GM12865 (cell line): ENCODE measurements at regions not wholly inside any gene's neighbourhood (a gene's known extent, or its start where the extent isn't known, plus 50 kb on each side); places are given as distances from the start of the nearest gene placed in this dataset.

Source experiments
- DNase-seq: peaks from one replicate; pipeline ENCODE4 v3.0.0; 2010; ENCODE audit warnings: low read depth
- H3K4me3 ChIP-seq: 2 replicates; pipeline ENCODE4 v1.5.1; 2011; ENCODE audit warnings: mild to moderate bottlenecking, low read depth, low read length, control low read depth
- TF ChIP-seq, protein P1 (sequence below): IDR thresholded peaks from 2 replicates; pipeline ENCODE4 v1.5.1; 2011; ENCODE audit warnings: low read length, control low read depth, low read depth, inconsistent platforms; ENCODE audit not compliant: insufficient read depth; ENCODE audit errors: missing control alignments

- TF ChIP-seq, protein P1, sequence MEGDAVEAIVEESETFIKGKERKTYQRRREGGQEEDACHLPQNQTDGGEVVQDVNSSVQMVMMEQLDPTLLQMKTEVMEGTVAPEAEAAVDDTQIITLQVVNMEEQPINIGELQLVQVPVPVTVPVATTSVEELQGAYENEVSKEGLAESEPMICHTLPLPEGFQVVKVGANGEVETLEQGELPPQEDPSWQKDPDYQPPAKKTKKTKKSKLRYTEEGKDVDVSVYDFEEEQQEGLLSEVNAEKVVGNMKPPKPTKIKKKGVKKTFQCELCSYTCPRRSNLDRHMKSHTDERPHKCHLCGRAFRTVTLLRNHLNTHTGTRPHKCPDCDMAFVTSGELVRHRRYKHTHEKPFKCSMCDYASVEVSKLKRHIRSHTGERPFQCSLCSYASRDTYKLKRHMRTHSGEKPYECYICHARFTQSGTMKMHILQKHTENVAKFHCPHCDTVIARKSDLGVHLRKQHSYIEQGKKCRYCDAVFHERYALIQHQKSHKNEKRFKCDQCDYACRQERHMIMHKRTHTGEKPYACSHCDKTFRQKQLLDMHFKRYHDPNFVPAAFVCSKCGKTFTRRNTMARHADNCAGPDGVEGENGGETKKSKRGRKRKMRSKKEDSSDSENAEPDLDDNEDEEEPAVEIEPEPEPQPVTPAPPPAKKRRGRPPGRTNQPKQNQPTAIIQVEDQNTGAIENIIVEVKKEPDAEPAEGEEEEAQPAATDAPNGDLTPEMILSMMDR = no peak
- no peak overlapping the region for H3K4me3 ChIP-seq
- DNase-seq = no peak
These were observed 125.8 kb upstream of the ATP2B2 start for GRCh38 chr3:10631224-10631623.

DNA sequence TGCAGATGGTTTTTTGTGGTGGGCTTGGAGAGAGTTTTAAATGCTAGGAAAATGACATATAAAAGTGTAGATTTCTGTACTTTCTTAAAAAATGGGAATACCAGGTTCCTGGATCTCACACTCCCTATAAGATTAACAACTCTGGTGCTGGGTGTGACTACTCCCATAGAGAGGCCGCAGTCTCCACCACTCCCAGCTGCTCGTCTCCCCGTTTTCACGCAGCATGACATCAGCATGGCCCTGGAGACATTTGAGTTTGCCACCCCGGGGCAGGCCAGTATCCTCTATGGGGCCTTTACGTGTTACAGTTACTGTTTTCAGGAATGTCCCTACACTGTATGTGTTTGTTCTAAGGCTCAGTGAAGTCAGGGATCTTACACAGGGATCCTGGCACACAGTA lies 126.7 kb upstream of the ATP2B2 start:
- TF ChIP-seq, protein P1 = no peak
- H3K4me3 ChIP-seq = no peak overlapping the region
- DNase-seq = no peak

DNA sequence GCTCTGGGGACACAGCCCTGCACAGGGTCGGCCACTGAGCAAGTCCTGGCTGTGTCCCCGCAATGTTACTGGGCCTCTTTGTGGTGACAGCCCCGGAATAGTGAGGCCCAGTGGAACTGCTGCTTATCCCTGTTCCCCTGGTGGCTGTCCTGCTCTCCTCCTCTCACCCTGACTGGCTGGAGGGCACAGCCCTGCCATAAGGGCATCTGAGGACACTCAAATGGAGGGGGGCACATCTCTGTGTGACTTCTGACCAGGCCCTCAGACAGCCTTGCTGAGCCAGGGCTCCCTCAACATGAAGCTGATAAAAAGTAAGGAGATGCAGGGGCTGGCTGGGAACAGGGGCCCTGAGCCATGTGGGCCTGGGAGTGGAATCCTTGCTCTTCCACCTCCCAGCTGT lies 127.4 kb upstream of the ATP2B2 start:
- TF ChIP-seq, protein P1 = no peak
- H3K4me3 ChIP-seq = no peak overlapping the region
- DNase-seq = no peak

- TF ChIP-seq, protein P1 = no peak
- H3K4me3 ChIP-seq = no peak overlapping the region
- no peak for DNase-seq
These were observed 130.2 kb upstream of the ATP2B2 start for GRCh38 chr3:10635446-10636076.

DNA sequence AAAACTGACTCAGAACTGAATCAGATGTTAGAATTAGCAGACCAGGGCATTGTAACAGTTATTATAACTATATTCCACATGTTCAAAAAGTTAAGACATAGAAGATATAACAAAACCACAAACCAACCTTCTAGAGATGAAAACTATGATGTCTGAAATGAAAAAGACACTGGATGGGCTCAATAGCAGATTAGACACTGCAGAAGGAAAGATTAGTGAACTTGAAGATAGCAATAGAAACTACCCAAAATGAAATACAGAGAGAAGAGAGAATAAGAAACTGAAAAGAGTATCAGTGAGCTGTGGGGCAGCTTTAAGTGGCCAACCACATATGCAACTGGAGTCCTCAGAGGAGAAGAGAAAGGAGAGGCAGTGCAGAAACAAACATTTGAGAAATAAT lies 132.0 kb upstream of the ATP2B2 start:
- DNase-seq = no peak
- TF ChIP-seq, protein P1 = no peak
- no peak overlapping the region for H3K4me3 ChIP-seq

DNA sequence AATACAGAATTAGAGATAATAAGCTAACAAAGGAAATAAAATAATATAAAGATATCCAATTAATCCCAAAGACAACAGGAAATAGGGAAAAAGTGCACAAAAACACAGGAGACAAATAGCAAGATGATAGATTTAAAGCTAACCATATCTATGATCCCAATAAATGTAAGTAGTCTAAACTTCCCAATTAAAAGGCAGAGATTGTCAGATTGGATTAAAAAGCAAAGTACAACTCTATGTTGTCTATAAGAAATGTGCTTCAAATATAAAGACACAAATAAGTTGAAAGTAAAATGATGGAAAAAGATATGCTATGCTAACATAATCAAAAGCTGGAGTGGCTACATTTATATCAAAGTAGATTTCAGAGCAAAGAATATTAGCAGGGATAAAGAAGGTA lies 133.1 kb upstream of the ATP2B2 start:
- no peak overlapping the region for H3K4me3 ChIP-seq
- TF ChIP-seq, protein P1 = no peak
- no peak for DNase-seq

DNA sequence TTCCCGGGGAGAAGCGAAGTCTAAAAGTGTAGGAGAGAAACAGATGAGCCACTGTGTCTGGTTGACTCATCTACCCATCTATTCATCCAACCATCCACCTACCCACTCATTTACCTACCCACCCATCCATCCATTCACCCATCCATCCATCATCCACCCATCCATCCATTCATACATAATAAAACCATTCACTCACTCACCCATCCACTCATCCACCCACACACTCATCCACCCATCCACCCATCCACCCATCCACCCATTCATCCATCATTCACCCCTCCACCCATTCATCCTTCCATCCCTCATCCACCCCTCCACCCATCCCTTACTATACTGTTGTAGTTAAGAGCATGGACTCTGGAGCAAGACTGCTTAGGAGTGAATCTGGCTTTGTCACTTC lies 136.4 kb upstream of the ATP2B2 start:
- H3K4me3 ChIP-seq = no peak overlapping the region
- TF ChIP-seq, protein P1 = no peak
- no peak for DNase-seq
